Hepatocyte (in vitro differentiated cells): ENCODE measurements at regions not wholly inside any gene's neighbourhood (a gene's known extent, or its start where the extent isn't known, plus 50 kb on each side); places are given as distances from the start of the nearest gene placed in this dataset.

Experiments
- DNase-seq: peaks from one replicate; pipeline ENCODE4 v3.0.0-alpha.2; 2016; ENCODE audit warnings: low spot score
- H2AFZ ChIP-seq: fragments of 200-600 bp; sonication (generic); 2 replicates; pipeline ENCODE4 v1.6.0; 2016; ENCODE audit warnings: antibody characterized with exemption, mild to moderate bottlenecking
- H3K27ac ChIP-seq: fragments of 200-600 bp; sonication (generic); 2 replicates; pipeline ENCODE4 v1.5.1; 2016; ENCODE audit warnings: mild to moderate bottlenecking
- H3K27me3 ChIP-seq: fragments of 200-600 bp; sonication (generic); 2 replicates; pipeline ENCODE4 v1.6.1; 2016
- H3K36me3 ChIP-seq: fragments of 200-600 bp; sonication (generic); replicated peaks from 2 replicates; pipeline ENCODE4 v1.5.1; 2016; ENCODE audit warnings: low read depth; ENCODE audit not compliant: insufficient read depth
- H3K4me1 ChIP-seq: fragments of 200-600 bp; sonication (generic); 2 replicates; pipeline ENCODE4 v1.5.1; 2016; ENCODE audit warnings: mild to moderate bottlenecking, moderate library complexity; ENCODE audit not compliant: insufficient read depth
- H3K4me2 ChIP-seq: fragments of 200-600 bp; sonication (generic); 2 replicates; pipeline ENCODE4 v1.6.0; 2016
- H3K4me3 ChIP-seq: fragments of 200-600 bp; sonication (generic); 2 replicates; pipeline ENCODE4 v1.5.1; 2016; ENCODE audit warnings: mild to moderate bottlenecking
- H3K79me2 ChIP-seq: fragments of 200-600 bp; sonication (generic); 2 replicates; pipeline ENCODE4 v1.6.0; 2017; ENCODE audit warnings: mild to moderate bottlenecking
- H3K9me2 ChIP-seq: fragments of 200-600 bp; sonication (generic); replicated peaks from 2 replicates; pipeline ENCODE4 v1.6.0; 2017; ENCODE audit warnings: mild to moderate bottlenecking; ENCODE audit not compliant: insufficient read depth
- H3K9me3 ChIP-seq: fragments of 200-600 bp; sonication (generic); 2 replicates; pipeline ENCODE4 v1.5.1; 2016; ENCODE audit warnings: low read depth, mild to moderate bottlenecking
- H4K20me1 ChIP-seq: fragments of 200-600 bp; sonication (generic); 2 replicates; pipeline ENCODE4 v1.6.0; 2016; ENCODE audit warnings: mild to moderate bottlenecking; ENCODE audit not compliant: insufficient read depth, poor library complexity, severe bottlenecking
- EZH2 ChIP-seq: fragments of 200-600 bp; sonication (generic); IDR thresholded peaks from 2 replicates; pipeline ENCODE4 v1.6.1; 2016; ENCODE audit warnings: antibody characterized with exemption, mild to moderate bottlenecking, borderline replicate concordance
- EZH2phosphoT487 ChIP-seq: fragments of 200-600 bp; sonication (generic); IDR thresholded peaks from one replicate; pipeline ENCODE4 v1.6.1; 2018; ENCODE audit warnings: antibody characterized with exemption, mild to moderate bottlenecking, low read depth, moderate library complexity; ENCODE audit not compliant: unreplicated experiment, severe bottlenecking
- WGBS: methylation state at CpG from one replicate; pipeline ENCODE4 v1.1.6; 2016; ENCODE audit warnings: low lambda C conversion rate; ENCODE audit errors: missing lambda C conversion rate; 5-methylcytosine and 5-hydroxymethylcytosine counted together
- TF ChIP-seq, protein P1 (sequence below): fragments of 200-600 bp; sonication (generic); IDR thresholded peaks from 2 replicates; pipeline ENCODE4 v1.5.1; 2016; ENCODE audit warnings: antibody characterized with exemption, mild to moderate bottlenecking; ENCODE audit not compliant: poor library complexity

DNA sequence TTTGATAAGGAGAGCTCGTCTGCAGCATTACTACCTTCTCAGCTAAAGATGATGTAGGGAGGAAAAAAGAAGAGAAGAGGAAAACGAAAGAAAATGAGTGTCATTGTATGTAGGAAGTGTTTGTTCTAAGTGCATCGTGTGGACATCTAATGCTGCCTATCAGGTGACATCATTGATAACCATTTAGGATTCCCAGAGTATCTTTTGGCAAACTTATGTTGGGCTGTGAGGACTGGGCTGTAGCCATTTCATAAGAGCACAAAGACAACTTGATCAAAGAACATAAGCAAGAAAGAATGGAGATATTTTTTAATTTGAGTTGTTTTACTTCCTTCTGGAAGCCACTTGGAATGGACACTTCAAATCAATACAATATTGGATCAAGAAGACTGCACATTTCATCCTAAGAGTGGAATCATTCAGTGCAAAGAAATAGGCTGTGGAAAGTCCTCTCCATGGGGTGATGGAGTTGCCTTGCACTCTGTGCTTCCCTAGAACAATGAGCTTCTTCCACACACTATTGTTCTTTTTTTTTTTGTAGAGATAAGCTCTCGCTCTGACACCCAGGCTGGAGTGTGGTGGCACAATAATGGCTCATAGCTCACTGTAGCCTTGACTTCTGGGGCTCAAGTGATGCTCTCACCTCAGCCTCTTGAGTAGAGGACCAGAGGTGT, 52.4 kb upstream of the UBL3 start:
- Histone ChIP-seq H2AFZ (no peak overlapping the region), H3K9me3 (no peaks in the 10 kb centered on the region), H3K36me3 (no peaks in the 10 kb centered on the region), H3K4me1 (peaks cover 25% of the 10 kb centered on the region), H4K20me1 (no peaks in the 10 kb centered on the region), H3K4me3 (no peak overlapping the region), H3K27me3 (no peaks in the 10 kb centered on the region), H3K9me2 (no peaks in the 10 kb centered on the region), H3K27ac (peak overlapping the region; percentile 47), H3K79me2 (no peaks in the 10 kb centered on the region), H3K4me2 (peak overlapping the region; percentile 54)
- TF ChIP-seq EZH2phosphoT487 = no peak
- TF ChIP-seq, protein P1, sequence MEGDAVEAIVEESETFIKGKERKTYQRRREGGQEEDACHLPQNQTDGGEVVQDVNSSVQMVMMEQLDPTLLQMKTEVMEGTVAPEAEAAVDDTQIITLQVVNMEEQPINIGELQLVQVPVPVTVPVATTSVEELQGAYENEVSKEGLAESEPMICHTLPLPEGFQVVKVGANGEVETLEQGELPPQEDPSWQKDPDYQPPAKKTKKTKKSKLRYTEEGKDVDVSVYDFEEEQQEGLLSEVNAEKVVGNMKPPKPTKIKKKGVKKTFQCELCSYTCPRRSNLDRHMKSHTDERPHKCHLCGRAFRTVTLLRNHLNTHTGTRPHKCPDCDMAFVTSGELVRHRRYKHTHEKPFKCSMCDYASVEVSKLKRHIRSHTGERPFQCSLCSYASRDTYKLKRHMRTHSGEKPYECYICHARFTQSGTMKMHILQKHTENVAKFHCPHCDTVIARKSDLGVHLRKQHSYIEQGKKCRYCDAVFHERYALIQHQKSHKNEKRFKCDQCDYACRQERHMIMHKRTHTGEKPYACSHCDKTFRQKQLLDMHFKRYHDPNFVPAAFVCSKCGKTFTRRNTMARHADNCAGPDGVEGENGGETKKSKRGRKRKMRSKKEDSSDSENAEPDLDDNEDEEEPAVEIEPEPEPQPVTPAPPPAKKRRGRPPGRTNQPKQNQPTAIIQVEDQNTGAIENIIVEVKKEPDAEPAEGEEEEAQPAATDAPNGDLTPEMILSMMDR = no peak
- 60% methylated on average over 4 of the region's 4 CpGs for WGBS
- DNase-seq = no peak

DNA sequence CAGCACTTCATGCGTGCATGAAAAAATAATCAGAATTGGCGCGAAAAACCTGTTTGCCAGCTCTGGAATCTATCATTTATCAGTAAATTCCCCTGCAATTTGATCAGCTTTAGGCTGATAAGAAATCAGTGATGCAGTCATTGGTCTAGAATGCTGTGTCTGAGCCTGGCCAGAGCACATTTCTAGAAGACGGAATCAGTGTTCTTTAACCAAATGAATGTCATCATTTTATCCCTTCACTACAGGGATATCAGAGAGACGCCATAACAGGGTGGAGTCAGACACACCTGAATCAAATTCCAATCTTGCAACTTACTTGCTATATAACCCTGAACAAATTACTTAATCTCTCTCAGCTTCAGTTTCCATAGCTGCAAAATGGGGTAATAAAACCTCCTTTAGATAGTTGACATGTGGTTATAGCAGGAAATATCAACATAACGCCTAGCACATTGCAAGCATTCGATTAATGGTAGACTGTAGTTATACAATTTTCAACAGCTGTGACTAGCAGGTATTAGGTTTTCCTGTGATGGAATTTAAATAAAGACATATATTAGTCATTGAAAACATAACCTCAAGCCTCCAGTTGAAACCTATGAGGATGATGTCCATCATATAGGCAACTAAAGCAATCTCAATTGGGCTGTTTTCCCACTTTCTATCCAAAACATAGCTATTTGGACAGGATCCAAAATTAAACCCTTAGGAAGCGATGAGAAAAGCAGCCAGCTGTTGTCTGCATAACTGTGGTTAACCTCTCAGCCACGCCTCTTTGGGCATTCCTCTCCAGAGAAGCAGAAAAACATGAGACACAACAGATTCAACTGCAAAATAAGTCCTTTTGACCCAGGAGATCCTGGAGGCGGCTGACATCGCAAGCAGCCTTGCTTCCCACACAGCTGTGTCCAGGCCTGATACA, 51.6 kb upstream of the UBL3 start:
- peak overlapping the region; percentile 55 for H3K27ac ChIP-seq
- H4K20me1 ChIP-seq = no peaks in the 10 kb centered on the region
- H2AFZ ChIP-seq = no peak overlapping the region
- H3K36me3 ChIP-seq = no peaks in the 10 kb centered on the region
- H3K79me2 ChIP-seq = no peaks in the 10 kb centered on the region
- no peaks in the 10 kb centered on the region for H3K27me3 ChIP-seq
- peaks cover 25% of the 10 kb centered on the region for H3K4me1 ChIP-seq
- no peaks in the 10 kb centered on the region for H3K9me3 ChIP-seq
- 49% methylated on average over 11 of the region's 11 CpGs for WGBS
- peak overlapping the region; percentile 54 for H3K4me2 ChIP-seq
- no peak for TF ChIP-seq EZH2phosphoT487
- TF ChIP-seq, protein P1 = no peak
- no peak for TF ChIP-seq EZH2
- no peaks in the 10 kb centered on the region for H3K9me2 ChIP-seq
- H3K4me3 ChIP-seq = no peak overlapping the region
- peak; percentile 73 for DNase-seq
